Pancreas (tissue), 10 donors: ENCODE measurements at regions not wholly inside any gene's neighbourhood (a gene's known extent, or its start where the extent isn't known, plus 50 kb on each side); places are given as distances from the start of the nearest gene placed in this dataset.

ENCODE experiments used
- ATAC-seq, 4 donors: fragments of 200-7000 bp; cut with Tn5 transposase; one replicate each; pipeline versions ENCODE4 v1.8.0 to v1.9.1; 2020; ENCODE audit warnings: mild to moderate bottlenecking in 4 of 4, moderate library complexity in 4 of 4
- DNase-seq, 6 donors: peaks; one replicate each; pipeline ENCODE4 v3.0.0-alpha.2; 2020
- FAIRE-seq: peaks from 2 replicates; lab custom pipeline; 2012; peaks lifted over from hg19 to GRCh38; lab: Jason Lieb, UNC
- H3K27ac ChIP-seq, 4 donors: fragments of 200-600 bp; sonication (generic); 1 replicate in 3 of 4; 2 replicates in 1 of 4; pipeline versions ENCODE4 v1.5.0 to v1.8.0; 2020
- H3K27me3 ChIP-seq, 4 donors: fragments of 200-600 bp; one replicate each; pipeline ENCODE4 v1.8.0; 2021
- H3K36me3 ChIP-seq, 3 donors: fragments of 200-600 bp; sonication (generic) in 1 of 3; one replicate each; pipeline versions ENCODE4 v1.5.0 to v1.8.0; 2020 to 2021
- H3K4me1 ChIP-seq, 3 donors: fragments of 200-600 bp; one replicate each; pipeline ENCODE4 v1.8.0; 2021
- H3K4me3 ChIP-seq, 4 donors: fragments of 200-600 bp; sonication (generic) in 2 of 4; one replicate each; pipeline versions ENCODE4 v1.5.0 to v1.8.0; 2020 to 2021
- H3K9me3 ChIP-seq, 4 donors: fragments of 200-600 bp; one replicate each; pipeline ENCODE4 v1.8.0; 2021
- WGBS, 2 donors: extraction: QIAGEN DNeasy Blood & Tissue Kit; methylation state at CpG; one replicate each; pipeline ENCODE4 v1.1.7; 2013; 5-methylcytosine and 5-hydroxymethylcytosine counted together
- intact Hi-C, 3 donors: fragments of 100-400 bp; cut with DNase I; formaldehyde crosslinking; loops; one replicate each; pipeline versions ENCODE4 v1.11.1 to v1.14.2; 2022
- TF ChIP-seq, protein P1 (sequence below), 4 donors: fragments of 200-600 bp; sonication (generic) in 3 of 4; IDR thresholded peaks; one replicate each; pipeline versions ENCODE4 v1.5.0 to v1.8.0; 2021; ENCODE audit warnings: antibody characterized with exemption in 4 of 4
- donor health status: healthy with polysubstance abuse.
- donor health status: DM: no; HTN: no; CAD: no; lungs with moderate emphysema.
- donor health status: DM: no; HTN: no; CAD: no.
- donor health status: control.
- donor health status: control.
- donor health status: Bipolar disorder and iron deficiency.
- donor health status: DM: yes; HTN: yes; CAD: no.
- donor health status: DM: no; HTN: no; CAD: no.
- donor health status: DM: no; HTN: no; CAD: no.
- donor health status: DM: yes; HTN: yes; CAD: no.

DNA sequence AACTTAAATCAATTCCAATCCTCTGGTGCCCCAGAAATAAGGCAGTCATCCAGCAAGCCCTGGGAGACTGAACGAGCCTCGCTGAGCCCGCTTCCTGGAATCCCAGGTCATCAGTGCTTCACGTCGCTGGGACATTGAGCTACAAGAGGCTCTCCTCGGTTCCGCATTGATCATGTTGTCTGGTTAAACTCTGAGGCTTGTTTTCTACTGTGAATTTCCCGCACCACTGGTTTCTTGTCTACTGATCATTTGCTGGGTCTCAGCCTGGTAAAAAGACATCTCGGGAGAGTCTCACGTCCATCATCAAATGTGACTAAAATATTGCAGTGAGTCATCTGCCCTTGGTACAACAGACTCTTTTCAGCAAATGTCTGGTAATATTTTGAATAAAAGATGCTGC lies 569.2 kb downstream of the QKI start:
- no peaks in the 10 kb centered on the region for H3K4me1 ChIP-seq
- intact Hi-C loops = no loop called here
- 42 to 50% methylated on average over 10 of the region's 10 CpGs for WGBS, 2 donors
- H3K36me3 ChIP-seq = no peaks in the 10 kb centered on the region
- ATAC-seq (peak in 3 of 4 donors; percentile 45 to 67 (median 53)), DNase-seq (no peak), FAIRE-seq (no peak)
- no peaks in the 10 kb centered on the region for H3K9me3 ChIP-seq
- TF ChIP-seq, protein P1, sequence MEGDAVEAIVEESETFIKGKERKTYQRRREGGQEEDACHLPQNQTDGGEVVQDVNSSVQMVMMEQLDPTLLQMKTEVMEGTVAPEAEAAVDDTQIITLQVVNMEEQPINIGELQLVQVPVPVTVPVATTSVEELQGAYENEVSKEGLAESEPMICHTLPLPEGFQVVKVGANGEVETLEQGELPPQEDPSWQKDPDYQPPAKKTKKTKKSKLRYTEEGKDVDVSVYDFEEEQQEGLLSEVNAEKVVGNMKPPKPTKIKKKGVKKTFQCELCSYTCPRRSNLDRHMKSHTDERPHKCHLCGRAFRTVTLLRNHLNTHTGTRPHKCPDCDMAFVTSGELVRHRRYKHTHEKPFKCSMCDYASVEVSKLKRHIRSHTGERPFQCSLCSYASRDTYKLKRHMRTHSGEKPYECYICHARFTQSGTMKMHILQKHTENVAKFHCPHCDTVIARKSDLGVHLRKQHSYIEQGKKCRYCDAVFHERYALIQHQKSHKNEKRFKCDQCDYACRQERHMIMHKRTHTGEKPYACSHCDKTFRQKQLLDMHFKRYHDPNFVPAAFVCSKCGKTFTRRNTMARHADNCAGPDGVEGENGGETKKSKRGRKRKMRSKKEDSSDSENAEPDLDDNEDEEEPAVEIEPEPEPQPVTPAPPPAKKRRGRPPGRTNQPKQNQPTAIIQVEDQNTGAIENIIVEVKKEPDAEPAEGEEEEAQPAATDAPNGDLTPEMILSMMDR (IDR thresholded peaks at IDR 0.05) = no peak
- H3K27ac ChIP-seq = peak overlapping the region in 1 of 4 donors; percentile 29
- H3K4me3 ChIP-seq = no peak overlapping the region
- no peaks in the 10 kb centered on the region for H3K27me3 ChIP-seq

DNA sequence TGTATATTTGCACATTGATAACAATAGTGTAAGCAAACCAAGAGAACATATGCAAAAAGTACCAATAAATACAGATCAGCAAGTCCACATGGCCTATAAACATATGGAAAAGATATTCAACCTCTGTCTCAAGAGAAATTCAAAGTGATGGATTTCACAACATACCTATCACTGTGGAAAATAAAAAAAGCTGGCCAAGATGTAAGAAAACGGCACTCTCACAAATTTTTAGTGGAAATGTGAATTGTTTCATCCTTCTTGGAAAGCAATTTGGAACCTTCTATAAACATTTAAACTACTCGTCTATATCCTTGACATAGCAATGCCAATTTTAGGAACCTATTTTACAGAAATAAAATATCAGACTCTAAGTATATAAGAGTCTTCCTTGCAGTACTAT lies 559.8 kb downstream of the QKI start:
- no peak overlapping the region for H3K27ac ChIP-seq

DNA sequence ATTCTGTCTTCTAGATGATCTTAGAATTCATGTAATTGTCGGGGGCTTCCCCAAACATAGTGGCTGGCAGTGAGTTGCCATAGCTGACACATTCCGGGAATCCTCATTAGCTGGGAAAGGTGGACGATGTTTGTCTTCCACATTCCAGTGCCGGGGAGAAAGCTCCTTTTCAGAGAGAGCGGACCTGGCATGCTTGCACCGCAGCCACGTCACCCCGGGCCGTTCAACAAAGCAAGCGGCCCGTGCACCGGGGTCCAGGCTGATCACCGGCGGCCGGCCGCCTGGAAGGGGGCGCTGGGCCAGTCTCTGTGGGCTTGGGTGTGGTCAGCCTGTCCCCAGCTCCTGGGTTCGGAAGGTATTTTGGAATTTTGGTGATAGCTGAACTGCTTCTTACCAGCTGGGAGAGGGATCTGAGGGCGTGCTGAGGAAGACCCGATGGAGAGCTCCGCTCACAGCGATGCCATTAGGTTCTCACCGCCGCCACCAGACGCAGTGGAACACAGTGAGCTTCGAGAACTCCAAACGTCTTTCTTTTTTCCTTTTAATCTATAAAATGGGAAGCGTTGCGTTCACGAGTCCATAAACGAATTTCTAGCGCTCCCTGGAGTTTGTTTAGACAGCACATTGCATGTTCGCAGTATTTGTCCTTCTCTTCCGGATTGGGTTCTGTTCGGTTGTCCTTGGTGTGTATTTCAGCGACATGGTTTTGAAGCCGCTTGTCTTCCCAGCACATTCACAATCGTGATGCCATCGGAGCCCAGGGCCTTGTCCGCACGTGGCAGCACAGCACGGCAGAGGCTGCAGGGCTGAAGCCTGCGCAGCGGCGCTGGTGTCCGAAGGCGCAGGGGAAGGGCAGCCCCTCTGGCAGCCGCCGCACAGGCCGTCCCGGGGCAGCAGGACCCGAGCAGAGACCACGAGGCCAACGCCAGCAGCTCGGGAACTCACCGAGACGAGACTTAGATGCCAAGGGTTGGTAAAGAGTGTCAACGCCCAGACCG lies 557.6 kb downstream of the QKI start:
- H3K27ac ChIP-seq = no peak overlapping the region
- no peak for FAIRE-seq
- H3K36me3 ChIP-seq = no peaks in the 10 kb centered on the region
- intact Hi-C loops = no loop called here
- no peaks in the 10 kb centered on the region for H3K9me3 ChIP-seq
- ATAC-seq = peak in 2 of 4 donors; percentile 40 to 51
- 72% methylated on average over 59 of the region's 59 CpGs for WGBS, 2 donors
- no peaks in the 10 kb centered on the region for H3K4me1 ChIP-seq
- H3K4me3 ChIP-seq = no peak overlapping the region
- DNase-seq = no peak
- H3K27me3 ChIP-seq = no peaks in the 10 kb centered on the region
- TF ChIP-seq, protein P1 (IDR thresholded peaks at IDR 0.05) = no peak

More for the DNA sequence above, 559.8 kb downstream of the QKI start:
- Histone ChIP-seq H3K4me3 (no peak overlapping the region), H3K4me1 (no peaks in the 10 kb centered on the region), H3K36me3 (no peaks in the 10 kb centered on the region), H3K27me3 (no peaks in the 10 kb centered on the region), H3K9me3 (no peaks in the 10 kb centered on the region)
- intact Hi-C loops = no loop called here
- TF ChIP-seq, protein P1 (IDR thresholded peaks at IDR 0.05) = no peak
- WGBS, 2 donors = 45 to 54% methylated on average over 2 of the region's 2 CpGs
- FAIRE-seq (no peak), DNase-seq (no peak), ATAC-seq (no peak)

DNA sequence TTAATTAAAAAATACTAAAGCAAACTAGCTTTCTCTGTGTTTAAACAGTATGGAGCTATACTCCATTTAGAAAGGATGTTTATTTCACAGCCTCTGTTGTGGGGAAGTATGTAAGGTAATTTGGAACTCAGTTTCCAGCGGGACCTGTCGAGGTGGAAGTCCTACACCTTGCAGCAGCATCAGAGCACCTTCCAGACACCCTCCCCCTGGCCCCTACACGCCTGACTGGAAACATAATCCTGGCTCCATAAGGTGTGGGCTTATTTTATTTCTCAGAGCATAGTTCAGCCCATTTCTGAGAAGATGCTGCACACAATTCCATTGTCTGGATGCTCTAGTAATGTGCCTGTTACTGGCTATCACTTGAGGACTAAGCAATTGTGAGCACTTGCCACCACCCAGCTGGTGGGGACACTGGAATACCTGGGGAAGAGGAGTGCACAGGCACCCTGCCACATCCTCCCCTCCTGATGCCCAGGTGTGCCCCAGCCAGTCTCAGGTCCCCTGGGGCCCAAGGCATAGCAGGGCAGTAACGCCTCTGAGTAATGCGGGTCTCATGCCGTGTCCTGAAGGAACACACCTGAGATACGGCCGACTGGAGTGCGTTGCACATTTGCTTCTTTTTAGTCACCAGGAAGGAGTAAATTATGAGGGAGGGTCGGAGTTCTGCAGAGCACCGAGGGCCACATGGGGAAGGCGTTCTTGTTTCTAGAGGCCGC lies 556.5 kb downstream of the QKI start:
- 76 to 85% methylated on average over 13 of the region's 13 CpGs for WGBS, 2 donors
- no peaks in the 10 kb centered on the region for H3K27me3 ChIP-seq

More for the DNA sequence above, 556.5 kb downstream of the QKI start:
- Histone ChIP-seq H3K36me3 (no peaks in the 10 kb centered on the region), H3K4me3 (no peak overlapping the region), H3K27ac (no peak overlapping the region), H3K4me1 (no peaks in the 10 kb centered on the region), H3K9me3 (no peaks in the 10 kb centered on the region)
- DNase-seq (no peak), FAIRE-seq (no peak), ATAC-seq (no peak)
- TF ChIP-seq, protein P1 (IDR thresholded peaks at IDR 0.05) = no peak
- intact Hi-C loops = no loop called here
